ENCODE measurements at regions not wholly inside any gene's neighbourhood (a gene's known extent, or its start where the extent isn't known, plus 50 kb on each side); places are given as distances from the start of the nearest gene placed in this dataset.

- H3K9me3 Mint-ChIP-seq: peaks cover 4% of the 10 kb centered on the region
- no peaks in the 10 kb centered on the region for H3K27me3 Mint-ChIP-seq
- ATAC-seq (no peak), DNase-seq (no peak)
- H3K36me3 Mint-ChIP-seq (ENCODE audit: low read depth): no peaks in the 10 kb centered on the region
- no peaks in the 10 kb centered on the region for H3K4me1 Mint-ChIP-seq
- no peak overlapping the region for H3K4me3 Mint-ChIP-seq
- no peak overlapping the region for H3K27ac Mint-ChIP-seq
These were observed 175.3 kb upstream of the BRINP1 start for GRCh38 chr9:119544492-119544891.

DNA sequence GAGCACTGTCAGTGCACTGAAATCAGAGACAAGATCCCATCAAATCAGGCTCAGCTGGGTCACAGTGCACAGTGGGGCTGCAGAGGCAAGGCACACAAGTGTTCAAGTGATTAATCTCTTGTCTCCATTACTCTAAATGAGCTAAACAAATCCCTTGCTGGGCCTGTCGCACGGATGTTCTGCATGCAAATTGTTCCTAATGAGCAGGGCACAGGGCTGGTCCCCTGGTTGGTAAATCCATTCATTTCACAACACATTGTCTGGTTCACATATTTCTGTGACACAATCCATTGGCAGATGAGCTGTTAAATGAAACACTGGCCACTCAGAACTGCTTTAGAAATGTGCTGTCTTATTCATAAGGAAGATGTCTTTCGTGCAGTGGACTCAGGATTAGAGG lies 167.9 kb upstream of the BRINP1 start:
- H3K27me3 Mint-ChIP-seq: no peaks in the 10 kb centered on the region
- no peaks in the 10 kb centered on the region for H3K9me3 Mint-ChIP-seq
- H3K4me1 Mint-ChIP-seq: no peaks in the 10 kb centered on the region
- H3K27ac Mint-ChIP-seq: no peak overlapping the region
- no peak for DNase-seq
- no peaks in the 10 kb centered on the region for H3K36me3 Mint-ChIP-seq (ENCODE audit: low read depth)
- H3K4me3 Mint-ChIP-seq: no peak overlapping the region
- no peak for ATAC-seq

GRCh38 chr9:119533504-119533903 lies 164.3 kb upstream of the BRINP1 start:
- DNase-seq (no peak), ATAC-seq (no peak)

GRCh38 chr9:119526698-119527097 lies 157.5 kb upstream of the BRINP1 start:
- H3K36me3 Mint-ChIP-seq (ENCODE audit: low read depth): no peaks in the 10 kb centered on the region
- no peak overlapping the region for H3K4me3 Mint-ChIP-seq
- H3K27ac Mint-ChIP-seq: no peak overlapping the region
- peaks cover 5% of the 10 kb centered on the region for H3K9me3 Mint-ChIP-seq
- no peaks in the 10 kb centered on the region for H3K4me1 Mint-ChIP-seq
- ATAC-seq (no peak), DNase-seq (no peak)
- no peaks in the 10 kb centered on the region for H3K27me3 Mint-ChIP-seq

More at GRCh38 chr9:119533504-119533903, 164.3 kb upstream of the BRINP1 start:
- H3K9me3 Mint-ChIP-seq: no peaks in the 10 kb centered on the region
- no peaks in the 10 kb centered on the region for H3K27me3 Mint-ChIP-seq
- no peaks in the 10 kb centered on the region for H3K4me1 Mint-ChIP-seq
- H3K36me3 Mint-ChIP-seq (ENCODE audit: low read depth): no peaks in the 10 kb centered on the region
- H3K4me3 Mint-ChIP-seq: no peak overlapping the region
- no peak overlapping the region for H3K27ac Mint-ChIP-seq

DNA sequence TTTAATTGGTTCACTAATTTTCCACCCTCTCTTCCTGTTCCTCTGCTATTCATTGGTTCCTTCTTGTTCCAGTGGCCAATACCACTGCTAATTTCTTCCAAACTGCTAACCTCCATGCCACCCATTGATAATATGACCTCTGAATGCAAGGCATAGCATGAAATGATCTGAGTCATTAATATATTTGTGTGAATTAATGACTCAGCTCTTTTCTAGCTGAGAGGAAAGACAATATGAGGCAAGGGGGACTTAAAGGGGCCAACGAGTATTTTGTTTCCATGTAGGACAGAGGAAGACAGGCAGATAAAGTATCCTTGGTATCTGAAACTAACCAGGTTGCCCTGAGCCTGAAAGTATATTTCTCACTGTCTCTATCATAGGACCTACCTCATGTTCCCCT lies 154.3 kb upstream of the BRINP1 start:
- Mint-ChIP-seq H3K4me1 (no peaks in the 10 kb centered on the region), H3K27me3 (no peaks in the 10 kb centered on the region), H3K27ac (no peak overlapping the region), H3K36me3 (ENCODE audit: low read depth) (no peaks in the 10 kb centered on the region), H3K9me3 (peaks cover 5% of the 10 kb centered on the region), H3K4me3 (no peak overlapping the region)
- no peak for DNase-seq
- no peak for ATAC-seq

DNA sequence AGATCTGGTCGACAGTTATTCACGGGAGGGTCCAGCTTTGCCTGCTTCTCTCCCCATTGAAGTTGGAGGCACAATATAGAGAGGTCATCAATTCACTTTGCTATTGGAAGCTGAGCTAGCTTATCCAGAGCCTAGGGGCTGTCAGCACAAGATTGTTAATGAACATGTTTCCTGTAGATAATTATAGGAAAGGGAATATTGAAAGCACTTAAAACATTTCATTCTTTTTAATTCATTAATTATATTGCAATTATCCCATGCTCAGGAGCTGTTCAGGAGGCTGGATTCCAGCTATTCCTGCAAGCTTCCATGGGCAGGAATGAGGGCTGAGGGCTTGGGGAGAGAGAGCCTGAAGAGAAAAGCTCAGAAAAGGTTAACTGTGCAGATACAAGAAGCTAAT lies 153.1 kb upstream of the BRINP1 start:
- DNase-seq (no peak), ATAC-seq (no peak)
- Mint-ChIP-seq H3K9me3 (peaks cover 5% of the 10 kb centered on the region), H3K4me3 (no peak overlapping the region), H3K27me3 (no peaks in the 10 kb centered on the region), H3K4me1 (no peaks in the 10 kb centered on the region), H3K27ac (no peak overlapping the region), H3K36me3 (ENCODE audit: low read depth) (no peaks in the 10 kb centered on the region)

DNA sequence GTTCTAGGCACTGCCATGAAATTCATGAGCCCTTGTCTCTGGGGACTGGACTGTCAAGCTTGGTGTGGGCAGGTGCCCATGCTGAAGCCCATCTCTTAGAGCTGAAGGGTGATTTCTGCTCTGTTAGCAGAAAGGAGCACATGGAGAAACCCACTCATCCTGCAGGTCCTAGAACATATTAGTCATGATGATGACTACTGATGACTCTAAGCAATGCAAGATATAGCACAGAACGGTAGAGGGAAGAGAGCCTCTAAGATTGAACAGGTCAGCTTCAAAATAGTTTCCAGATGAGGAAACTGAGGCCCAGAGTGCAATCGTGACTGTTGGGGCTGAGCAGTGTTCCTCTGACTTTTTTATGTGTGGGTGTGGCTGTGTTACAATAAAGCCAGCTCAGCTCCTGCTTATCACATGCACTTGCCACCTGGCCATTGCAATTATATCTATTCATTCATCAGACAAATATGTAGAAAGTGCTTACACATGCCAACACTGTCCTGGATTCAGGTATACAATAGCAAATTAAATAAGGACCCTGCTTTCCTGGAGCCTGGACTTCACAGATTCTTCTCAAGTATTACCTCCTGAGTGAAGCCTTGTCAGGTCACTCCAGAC lies 140.2 kb upstream of the BRINP1 start:
- H3K4me1 Mint-ChIP-seq: no peaks in the 10 kb centered on the region
- ATAC-seq: no peak

DNA sequence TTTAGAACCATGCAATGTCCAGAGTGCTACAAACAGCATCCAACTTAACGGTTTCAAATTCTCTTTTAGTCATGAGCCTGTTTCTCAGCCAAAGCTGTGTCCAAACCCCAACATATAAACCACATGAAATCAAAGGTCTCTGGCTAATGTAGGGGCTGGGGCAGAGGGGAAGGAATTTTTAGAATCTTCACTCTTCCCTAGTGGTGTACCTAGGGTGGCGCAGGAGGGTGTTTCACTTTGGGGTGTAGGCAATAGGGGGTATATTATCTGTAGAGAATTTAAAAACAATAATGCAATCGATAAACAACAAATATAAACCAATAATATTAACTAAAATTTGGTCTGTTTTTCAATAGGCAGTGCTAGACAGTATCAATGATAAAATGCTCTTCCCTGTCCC lies 132.1 kb upstream of the BRINP1 start:
- Mint-ChIP-seq H3K27ac (no peak overlapping the region), H3K4me1 (no peaks in the 10 kb centered on the region), H3K27me3 (peaks cover 3% of the 10 kb centered on the region)

More for the DNA sequence above, 140.2 kb upstream of the BRINP1 start:
- Mint-ChIP-seq H3K27ac (no peak overlapping the region), H3K27me3 (no peaks in the 10 kb centered on the region), H3K4me3 (no peak overlapping the region), H3K9me3 (no peaks in the 10 kb centered on the region), H3K36me3 (ENCODE audit: low read depth) (no peaks in the 10 kb centered on the region)
- DNase-seq: no peak

DNA sequence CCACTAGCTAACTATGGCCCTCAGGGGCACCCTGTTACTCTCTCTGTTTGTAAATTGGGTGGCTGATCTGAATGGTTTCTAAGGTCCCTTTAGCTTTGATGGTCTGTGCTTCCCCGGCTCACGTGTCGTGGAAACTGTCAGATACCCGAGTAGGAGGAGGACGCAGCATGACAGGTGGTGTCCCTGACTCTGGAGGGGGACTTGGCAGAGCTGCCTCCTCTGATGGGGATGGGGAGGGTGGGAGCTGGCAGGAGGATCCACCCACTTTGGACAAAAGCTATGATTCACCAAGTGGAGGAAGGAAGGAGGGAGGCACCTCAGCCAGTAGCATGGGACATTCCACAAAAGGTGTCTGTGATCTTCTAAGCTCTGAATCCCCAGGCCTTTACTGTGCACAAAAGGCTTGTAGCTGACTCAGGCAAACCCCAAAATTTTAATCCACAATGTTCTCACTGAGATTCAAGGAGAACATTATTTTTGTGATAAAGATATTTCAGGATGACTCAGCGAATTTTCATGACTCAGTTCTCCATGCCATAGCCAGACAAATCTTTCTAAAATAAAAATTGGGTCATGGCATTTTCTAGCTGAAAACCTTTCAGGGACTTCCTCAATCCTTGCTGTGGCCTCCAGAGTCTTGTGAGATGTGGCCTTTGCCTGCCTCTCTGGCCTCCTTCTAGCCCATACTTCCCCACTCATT lies 131.0 kb upstream of the BRINP1 start:
- Mint-ChIP-seq H3K36me3 (ENCODE audit: low read depth) (no peaks in the 10 kb centered on the region), H3K27me3 (peaks cover 3% of the 10 kb centered on the region), H3K4me3 (no peak overlapping the region), H3K27ac (peak overlapping the region; percentile 43), H3K4me1 (no peaks in the 10 kb centered on the region), H3K9me3 (no peaks in the 10 kb centered on the region)
- no peak for DNase-seq
- no peak for ATAC-seq

More for the DNA sequence above, 132.1 kb upstream of the BRINP1 start:
- DNase-seq (no peak), ATAC-seq (no peak)
- Mint-ChIP-seq H3K9me3 (no peaks in the 10 kb centered on the region), H3K36me3 (ENCODE audit: low read depth) (no peaks in the 10 kb centered on the region), H3K4me3 (no peak overlapping the region)

GRCh38 chr9:119487118-119487827 lies 118.0 kb upstream of the BRINP1 start:
- ATAC-seq: no peak
- Mint-ChIP-seq H3K9me3 (no peaks in the 10 kb centered on the region), H3K27me3 (no peaks in the 10 kb centered on the region), H3K4me1 (no peaks in the 10 kb centered on the region), H3K27ac (no peak overlapping the region), H3K36me3 (ENCODE audit: low read depth) (no peaks in the 10 kb centered on the region), H3K4me3 (no peak overlapping the region)
- no peak for DNase-seq

GRCh38 chr9:119483153-119483552 lies 113.9 kb upstream of the BRINP1 start:
- no peak for ATAC-seq
- Mint-ChIP-seq H3K4me1 (no peaks in the 10 kb centered on the region), H3K27me3 (no peaks in the 10 kb centered on the region), H3K4me3 (no peak overlapping the region), H3K9me3 (no peaks in the 10 kb centered on the region), H3K36me3 (ENCODE audit: low read depth) (no peaks in the 10 kb centered on the region), H3K27ac (no peak overlapping the region)
- DNase-seq: no peak

DNA sequence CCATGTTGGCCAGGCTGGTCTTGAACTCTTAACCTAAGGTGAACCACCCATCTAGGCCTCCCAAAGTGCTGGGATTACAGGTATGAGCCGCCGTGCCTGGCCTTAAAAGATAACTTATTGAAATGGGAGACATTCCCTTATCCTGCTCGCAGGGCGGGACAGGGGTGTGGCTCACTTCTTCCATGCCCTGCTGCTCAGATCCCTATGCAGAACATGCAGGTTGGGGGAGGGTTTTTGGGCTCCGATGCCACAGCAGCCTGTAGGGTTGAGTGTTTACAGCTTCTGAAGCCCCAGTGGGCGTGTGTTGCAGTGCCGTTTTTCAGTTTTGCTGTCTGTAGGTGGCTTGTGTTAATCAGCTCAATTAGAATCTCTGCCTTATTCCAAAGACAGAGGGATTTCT lies 108.0 kb upstream of the BRINP1 start:
- Mint-ChIP-seq H3K4me1 (no peaks in the 10 kb centered on the region), H3K4me3 (no peak overlapping the region), H3K9me3 (no peaks in the 10 kb centered on the region), H3K36me3 (ENCODE audit: low read depth) (no peaks in the 10 kb centered on the region), H3K27me3 (no peaks in the 10 kb centered on the region), H3K27ac (no peak overlapping the region)
- ATAC-seq (no peak), DNase-seq (no peak)

DNA sequence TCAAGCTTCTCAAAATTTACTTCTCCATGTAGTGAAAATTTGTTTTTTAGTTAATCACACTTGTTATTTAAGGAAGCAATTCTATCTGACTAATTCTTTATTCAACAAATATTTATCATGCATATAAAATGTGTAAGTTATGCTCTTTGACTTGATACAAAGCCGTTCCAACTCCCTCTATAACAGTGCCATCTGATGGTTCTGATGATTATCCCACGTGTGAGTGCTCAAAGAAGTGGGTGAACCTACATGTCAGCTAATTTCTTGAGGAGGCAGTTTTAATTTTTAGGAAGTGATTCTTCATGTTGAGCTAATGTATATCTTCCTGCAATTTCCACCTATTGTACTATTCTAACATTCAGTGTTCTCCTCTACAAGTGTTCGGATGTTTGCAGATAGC lies 88.8 kb upstream of the BRINP1 start:
- Mint-ChIP-seq H3K4me1 (no peaks in the 10 kb centered on the region), H3K27me3 (no peaks in the 10 kb centered on the region), H3K36me3 (ENCODE audit: low read depth) (no peaks in the 10 kb centered on the region), H3K27ac (no peak overlapping the region), H3K9me3 (peaks cover 5% of the 10 kb centered on the region), H3K4me3 (no peak overlapping the region)
- DNase-seq: no peak
- no peak for ATAC-seq

DNA sequence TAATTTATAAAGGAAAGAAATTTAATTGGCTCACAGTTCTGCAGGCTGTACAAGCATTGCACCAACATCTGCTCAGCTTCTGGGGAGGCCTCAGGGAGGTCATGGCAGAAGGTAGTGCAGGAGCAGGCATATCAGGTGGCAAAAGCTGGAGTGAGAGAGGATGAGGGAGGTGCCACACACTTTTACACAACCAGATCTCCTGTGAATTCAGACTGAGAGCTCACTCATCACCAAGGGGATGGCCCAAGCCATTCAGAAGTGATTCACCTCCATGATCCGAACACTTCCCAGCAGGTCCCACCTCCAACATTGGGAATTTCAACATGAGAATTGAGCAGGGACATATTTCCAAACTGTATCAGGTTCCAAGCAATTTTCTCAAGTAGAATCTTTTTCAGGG lies 84.7 kb upstream of the BRINP1 start:
- peaks cover 5% of the 10 kb centered on the region for H3K9me3 Mint-ChIP-seq
- H3K27me3 Mint-ChIP-seq: no peaks in the 10 kb centered on the region
- no peak for DNase-seq
- H3K36me3 Mint-ChIP-seq (ENCODE audit: low read depth): no peaks in the 10 kb centered on the region
- H3K4me3 Mint-ChIP-seq: no peak overlapping the region
- no peaks in the 10 kb centered on the region for H3K4me1 Mint-ChIP-seq
- H3K27ac Mint-ChIP-seq: no peak overlapping the region
- no peak for ATAC-seq

DNA sequence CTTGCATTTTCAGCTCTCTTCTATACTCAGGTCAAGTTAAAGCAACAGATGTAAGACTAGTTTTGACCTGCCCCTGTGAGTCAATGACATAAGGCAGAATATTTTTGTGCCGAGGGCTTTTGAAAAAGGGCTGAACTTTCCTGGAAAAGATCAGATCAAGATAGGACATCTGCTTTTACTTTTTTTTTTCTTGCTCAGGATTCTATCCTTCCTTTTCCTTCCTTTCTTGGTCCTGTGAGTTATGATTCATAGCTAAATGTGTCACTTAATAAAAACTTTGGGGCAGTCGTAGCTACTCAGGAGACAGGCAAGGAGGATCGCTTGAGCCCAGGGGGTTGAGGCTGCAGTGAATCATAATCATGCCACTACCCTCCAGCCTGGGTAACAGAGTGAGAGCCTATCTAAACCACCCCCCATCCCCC lies 84.3 kb upstream of the BRINP1 start:
- Mint-ChIP-seq H3K9me3 (peaks cover 5% of the 10 kb centered on the region), H3K36me3 (ENCODE audit: low read depth) (no peaks in the 10 kb centered on the region), H3K4me1 (no peaks in the 10 kb centered on the region), H3K4me3 (no peak overlapping the region), H3K27ac (no peak overlapping the region), H3K27me3 (no peaks in the 10 kb centered on the region)
- ATAC-seq: no peak
- DNase-seq: no peak
